ENCODE measurements at regions not wholly inside any gene's neighbourhood (a gene's known extent, or its start where the extent isn't known, plus 50 kb on each side); places are given as distances from the start of the nearest gene placed in this dataset.

GRCh38 chr3:83438188-83438587, 1520.6 kb upstream of the CADM2 start:
- ChIA-PET POLR2A (no interaction called here), CTCF (ENCODE audit: low intra/inter-chr PET ratio) (no interaction called here)
- 0% methylated on average over 1 of the region's 1 CpG for WGBS (ENCODE audit: insufficient coverage, low coverage, missing lambda C conversion rate)
- no peak for TF ChIP-seq ATF1 (CRISPR knock-in tag; IDR thresholded peaks at IDR 0.05)
- no peak for TF ChIP-seq ATF1 (tag; IDR thresholded peaks at IDR 0.05)
- TF ChIP-seq ZNF24 (IDR thresholded peaks at IDR 0.05) = no peak
- TF ChIP-seq MCM5 (IDR thresholded peaks at IDR 0.05; ENCODE audit: low read depth) = no peak
- TF ChIP-seq ZNF134 (CRISPR knock-in tag; conservative IDR thresholded peaks at IDR 0.05) = no peak
- no peak for TF ChIP-seq POLR3G (IDR thresholded peaks at IDR 0.05; ENCODE audit: extremely low read depth, insufficient read length, insufficient replicate concordance)
- TF ChIP-seq, protein P1, sequence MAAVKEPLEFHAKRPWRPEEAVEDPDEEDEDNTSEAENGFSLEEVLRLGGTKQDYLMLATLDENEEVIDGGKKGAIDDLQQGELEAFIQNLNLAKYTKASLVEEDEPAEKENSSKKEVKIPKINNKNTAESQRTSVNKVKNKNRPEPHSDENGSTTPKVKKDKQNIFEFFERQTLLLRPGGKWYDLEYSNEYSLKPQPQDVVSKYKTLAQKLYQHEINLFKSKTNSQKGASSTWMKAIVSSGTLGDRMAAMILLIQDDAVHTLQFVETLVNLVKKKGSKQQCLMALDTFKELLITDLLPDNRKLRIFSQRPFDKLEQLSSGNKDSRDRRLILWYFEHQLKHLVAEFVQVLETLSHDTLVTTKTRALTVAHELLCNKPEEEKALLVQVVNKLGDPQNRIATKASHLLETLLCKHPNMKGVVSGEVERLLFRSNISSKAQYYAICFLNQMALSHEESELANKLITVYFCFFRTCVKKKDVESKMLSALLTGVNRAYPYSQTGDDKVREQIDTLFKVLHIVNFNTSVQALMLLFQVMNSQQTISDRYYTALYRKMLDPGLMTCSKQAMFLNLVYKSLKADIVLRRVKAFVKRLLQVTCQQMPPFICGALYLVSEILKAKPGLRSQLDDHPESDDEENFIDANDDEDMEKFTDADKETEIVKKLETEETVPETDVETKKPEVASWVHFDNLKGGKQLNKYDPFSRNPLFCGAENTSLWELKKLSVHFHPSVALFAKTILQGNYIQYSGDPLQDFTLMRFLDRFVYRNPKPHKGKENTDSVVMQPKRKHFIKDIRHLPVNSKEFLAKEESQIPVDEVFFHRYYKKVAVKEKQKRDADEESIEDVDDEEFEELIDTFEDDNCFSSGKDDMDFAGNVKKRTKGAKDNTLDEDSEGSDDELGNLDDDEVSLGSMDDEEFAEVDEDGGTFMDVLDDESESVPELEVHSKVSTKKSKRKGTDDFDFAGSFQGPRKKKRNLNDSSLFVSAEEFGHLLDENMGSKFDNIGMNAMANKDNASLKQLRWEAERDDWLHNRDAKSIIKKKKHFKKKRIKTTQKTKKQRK (IDR thresholded peaks at IDR 0.05; ENCODE audit: borderline replicate concordance, low read depth, low read length) = no peak
- TF ChIP-seq ZNF408 (CRISPR knock-in tag; IDR thresholded peaks at IDR 0.05; ENCODE audit: low read depth) = no peak
- TF ChIP-seq CREM (IDR thresholded peaks at IDR 0.05; ENCODE audit: low read depth) = no peak
- BruUV-seq (replicated peaks) = no TSS peak
- no peak overlapping the region for H3K9ac ChIP-seq (ENCODE audit: insufficient read depth in 1 of 2, low read depth in 2 of 2, low read length in 2 of 2)
- DNase-seq (ENCODE audit: extremely low read depth in 1 of 4, low spot score in 3 of 4) = no peak
- H3K79me2 ChIP-seq (ENCODE audit: control insufficient read depth, insufficient read depth, low read length) = no peaks in the 10 kb centered on the region
- H4K20me1 ChIP-seq (replicated peaks; ENCODE audit: control insufficient read depth, insufficient read depth, low read length) = no peaks in the 10 kb centered on the region
- no peaks in the 10 kb centered on the region for H3K9me3 ChIP-seq (replicated peaks; ENCODE audit: control insufficient read depth, insufficient read depth, low read depth, low read length)
- H3K27me3 ChIP-seq (ENCODE audit: control insufficient read depth in 2 of 2, insufficient read depth in 2 of 2, low read length in 2 of 2) = no peaks in the 10 kb centered on the region
- no peak for ATAC-seq
- no peak for FAIRE-seq
- in situ Hi-C loops (cut with MboI) = no loop called here
- H2AFZ ChIP-seq (ENCODE audit: low read depth, low read length) = no peak overlapping the region
- no peaks in the 10 kb centered on the region for H3K36me3 ChIP-seq (ENCODE audit: control insufficient read depth, insufficient read depth, low read length)
- no peaks in the 10 kb centered on the region for H3K4me1 ChIP-seq (replicated peaks in 1 of 2; ENCODE audit: control insufficient read depth in 2 of 2, insufficient read depth in 2 of 2, low read length in 2 of 2)
- H3K27ac ChIP-seq (ENCODE audit: extremely low read depth, low read depth, low read length) = no peak overlapping the region
- intact Hi-C loops (cut with micrococcal nuclease) = no loop called here
- H3K4me2 ChIP-seq (ENCODE audit: insufficient read depth, low read length) = no peak overlapping the region
- no peaks in the 10 kb centered on the region for H3K9me1 ChIP-seq (ENCODE audit: control insufficient read depth, insufficient read depth, low read length)
- H3K4me3 ChIP-seq = no peak overlapping the region

Measured in K562 (cell line).